Small intestine (tissue), 7 donors: ENCODE measurements at regions not wholly inside any gene's neighbourhood (a gene's known extent, or its start where the extent isn't known, plus 50 kb on each side); places are given as distances from the start of the nearest gene placed in this dataset.

Source experiments
- DNase-seq, 2 donors: peaks; one replicate each; pipeline versions ENCODE4 v3.0.0 to v3.0.0-alpha.2; 2013
- FAIRE-seq: peaks from 2 replicates; lab custom pipeline; 2012; peaks lifted over from hg19 to GRCh38; lab: Jason Lieb, UNC
- H3K27ac ChIP-seq, 3 donors: one replicate each; pipeline ENCODE4 v1.5.1; 2013; ENCODE audit warnings: low read length in 2 of 3, mild to moderate bottlenecking in 2 of 3, control low read depth in 1 of 3, inconsistent platforms in 1 of 3, low read depth in 1 of 3, moderate library complexity in 1 of 3
- H3K27me3 ChIP-seq, 3 donors: one replicate each; pipeline ENCODE4 v1.6.1; 2013; ENCODE audit warnings: low read length in 3 of 3, inconsistent platforms in 1 of 3; ENCODE audit not compliant: control insufficient read depth in 3 of 3, insufficient read depth in 3 of 3
- H3K36me3 ChIP-seq, 3 donors: one replicate each; pipeline ENCODE4 v1.6.1; 2013; ENCODE audit warnings: low read length in 3 of 3, inconsistent platforms in 1 of 3, low read depth in 1 of 3, mild to moderate bottlenecking in 1 of 3, moderate library complexity in 1 of 3; ENCODE audit not compliant: control insufficient read depth in 3 of 3, insufficient read depth in 2 of 3
- H3K4me1 ChIP-seq, 3 donors: one replicate each; pipeline ENCODE4 v1.6.1; 2013; ENCODE audit warnings: low read length in 2 of 3, inconsistent platforms in 1 of 3, low read depth in 1 of 3, mild to moderate bottlenecking in 1 of 3, moderate library complexity in 1 of 3; ENCODE audit not compliant: control insufficient read depth in 3 of 3, insufficient read depth in 2 of 3
- H3K4me3 ChIP-seq, 3 donors: one replicate each; pipeline ENCODE4 v1.5.1; 2013; ENCODE audit warnings: low read length in 3 of 3, control low read depth in 1 of 3, inconsistent platforms in 1 of 3, low read depth in 1 of 3, mild to moderate bottlenecking in 1 of 3, moderate library complexity in 1 of 3
- H3K9me3 ChIP-seq, 2 donors: one replicate each; pipeline ENCODE4 v1.6.1; 2013; ENCODE audit warnings: low read depth in 1 of 2, low read length in 1 of 2; ENCODE audit not compliant: control insufficient read depth in 2 of 2, insufficient read depth in 1 of 2
- WGBS, 3 donors: extraction: QIAGEN DNeasy Blood & Tissue Kit; methylation state at CpG; one replicate each; pipeline ENCODE4 v1.1.7; 2013; 5-methylcytosine and 5-hydroxymethylcytosine counted together
- donor health status: healthy with polysubstance abuse.
- donor health status: control.
- donor health status: control.
- donor health status: Bipolar disorder and iron deficiency.
- donor health status: healthy.

DNA sequence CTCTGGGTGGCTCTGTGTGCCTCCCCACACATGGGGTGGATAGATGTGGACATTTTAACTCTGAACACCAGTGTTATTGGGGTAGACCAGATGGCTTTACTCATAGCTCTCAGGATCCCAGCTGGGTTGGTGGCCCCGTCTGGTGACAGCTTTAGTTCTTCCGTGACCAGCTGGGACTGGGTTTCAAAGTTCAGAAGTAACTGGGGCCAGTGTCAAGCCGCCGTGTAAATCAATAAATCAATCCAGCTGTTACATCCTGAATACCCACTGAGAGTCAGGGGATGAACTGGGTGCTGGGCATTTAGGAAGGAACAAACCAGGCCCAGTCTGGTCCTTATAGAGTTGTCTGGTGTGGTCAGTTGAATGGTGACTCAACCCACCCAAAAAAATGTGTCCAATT is 269.4 kb downstream of the CTTN start:
- Histone ChIP-seq H3K27ac (no peak overlapping the region), H3K9me3 (no peaks in the 10 kb centered on the region), H3K4me1 (peaks cover 0 to 14% (median 0%) of the 10 kb centered on the region in 3 donors), H3K4me3 (no peak overlapping the region), H3K36me3 (peaks cover 0 to 30% (median 0%) of the 10 kb centered on the region in 3 donors), H3K27me3 (peaks cover 0 to 10% (median 0%) of the 10 kb centered on the region in 3 donors)
- peak; percentile 25 to 29 for DNase-seq
- no peak for FAIRE-seq
- WGBS, 3 donors, result 29 to 47% (median 46%) methylated on average over 4 of the region's 4 CpGs

DNA sequence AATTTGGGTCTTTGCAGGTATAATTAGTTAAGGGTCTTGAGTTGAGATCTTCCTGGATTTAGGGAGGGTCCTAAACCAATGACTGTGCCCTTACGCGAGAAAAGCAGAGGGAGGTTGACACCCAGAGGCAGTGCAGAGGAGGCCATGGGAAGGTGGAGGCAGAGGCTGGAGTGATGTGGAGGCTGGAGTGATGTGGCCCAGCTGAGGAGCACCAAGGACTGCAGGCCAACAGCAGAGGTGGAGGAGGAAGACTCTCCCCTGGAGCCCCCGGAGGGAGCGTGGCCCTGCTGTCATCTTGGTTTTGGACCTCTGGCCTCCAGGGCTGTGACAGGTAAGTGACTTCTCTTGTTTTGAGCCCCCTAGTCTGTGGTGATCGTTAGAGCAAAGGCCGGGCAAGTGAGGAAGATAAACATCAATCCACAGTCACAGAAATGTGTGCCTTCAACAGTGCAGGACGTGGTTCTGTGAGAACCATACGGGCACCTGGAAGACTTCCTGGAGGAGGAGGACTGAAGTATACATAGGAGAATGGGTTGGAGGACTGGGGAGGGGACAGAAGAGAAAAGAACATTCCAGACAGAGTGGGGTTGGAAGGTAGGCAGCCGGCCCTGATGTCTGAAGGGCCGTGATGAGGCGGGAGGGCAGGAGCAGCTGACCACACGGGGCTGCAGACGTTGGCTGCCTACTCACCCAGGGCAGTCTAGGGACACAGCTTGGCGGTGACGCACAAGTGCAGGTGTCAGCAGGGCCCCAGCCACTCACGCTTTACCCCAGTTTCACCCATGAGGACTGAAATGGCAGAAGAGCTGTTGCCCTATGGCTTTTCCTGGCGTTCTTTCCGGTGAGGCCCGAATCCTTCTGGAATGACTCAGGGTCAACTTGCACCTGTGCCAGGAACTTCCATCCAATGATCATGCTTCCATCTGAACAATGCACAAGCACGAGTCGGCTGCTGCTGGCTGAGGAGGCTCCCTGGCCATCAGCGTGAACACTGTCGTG is 270.2 kb downstream of the CTTN start:
- DNase-seq (no peak), FAIRE-seq (no peak)
- Histone ChIP-seq H3K9me3 (no peaks in the 10 kb centered on the region), H3K27ac (no peak overlapping the region), H3K4me3 (no peak overlapping the region), H3K27me3 (peaks cover 0 to 3% (median 0%) of the 10 kb centered on the region in 3 donors), H3K4me1 (peaks cover 0 to 14% (median 0%) of the 10 kb centered on the region in 3 donors), H3K36me3 (peaks cover 0 to 29% (median 0%) of the 10 kb centered on the region in 3 donors)
- WGBS, 3 donors, result 85 to 91% (median 87%) methylated on average over 23 of the region's 23 CpGs

GRCh38 chr11:70669281-70669680 is 271.0 kb downstream of the CTTN start:
- no peak for FAIRE-seq

GRCh38 chr11:70669871-70670675 is 271.7 kb downstream of the CTTN start:
- Histone ChIP-seq H3K4me3 (no peak overlapping the region), H3K4me1 (peaks cover 0 to 14% (median 0%) of the 10 kb centered on the region in 3 donors), H3K27ac (no peak overlapping the region), H3K27me3 (no peaks in the 10 kb centered on the region), H3K36me3 (peaks cover 0 to 31% (median 0%) of the 10 kb centered on the region in 3 donors), H3K9me3 (no peaks in the 10 kb centered on the region)
- 75 to 83% (median 79%) methylated on average over 24 to 25 of the region's 25 CpGs for WGBS, 3 donors
- DNase-seq (peak in 1 of 2 donors; percentile 44), FAIRE-seq (no peak)

More at GRCh38 chr11:70669281-70669680, 271.0 kb downstream of the CTTN start:
- H3K36me3 ChIP-seq, result peaks cover 0 to 29% (median 0%) of the 10 kb centered on the region in 3 donors
- no peak for DNase-seq
- H3K9me3 ChIP-seq, result no peaks in the 10 kb centered on the region
- no peak overlapping the region for H3K4me3 ChIP-seq
- no peaks in the 10 kb centered on the region for H3K27me3 ChIP-seq
- peaks cover 0 to 14% (median 0%) of the 10 kb centered on the region in 3 donors for H3K4me1 ChIP-seq
- 89 to 92% (median 89%) methylated on average over 13 of the region's 13 CpGs for WGBS, 3 donors
- H3K27ac ChIP-seq, result no peak overlapping the region

DNA sequence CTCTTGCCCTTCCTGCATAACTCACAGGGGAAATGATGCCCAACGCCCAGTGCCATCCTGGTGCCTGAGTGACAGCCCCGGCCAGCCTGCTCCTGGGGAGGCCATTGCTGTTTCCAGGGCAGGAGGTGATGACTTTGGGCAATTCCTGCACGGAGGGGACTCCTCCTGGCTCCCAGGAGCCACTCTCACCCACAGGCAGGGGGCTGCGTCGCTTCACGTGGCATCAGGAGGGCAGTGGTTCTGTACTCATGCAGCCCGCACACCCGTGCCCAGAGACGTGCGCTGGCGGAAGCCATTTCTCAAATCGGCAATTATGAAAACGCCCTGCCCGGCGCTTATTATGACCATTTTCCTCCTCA is 272.3 kb downstream of the CTTN start:
- Histone ChIP-seq H3K27me3 (no peaks in the 10 kb centered on the region), H3K27ac (no peak overlapping the region), H3K4me3 (no peak overlapping the region), H3K36me3 (peaks cover 0 to 31% (median 0%) of the 10 kb centered on the region in 3 donors), H3K4me1 (peaks cover 0 to 14% (median 0%) of the 10 kb centered on the region in 3 donors), H3K9me3 (no peaks in the 10 kb centered on the region)
- 83 to 92% (median 89%) methylated on average over 15 of the region's 15 CpGs for WGBS, 3 donors
- FAIRE-seq (no peak), DNase-seq (no peak)

DNA sequence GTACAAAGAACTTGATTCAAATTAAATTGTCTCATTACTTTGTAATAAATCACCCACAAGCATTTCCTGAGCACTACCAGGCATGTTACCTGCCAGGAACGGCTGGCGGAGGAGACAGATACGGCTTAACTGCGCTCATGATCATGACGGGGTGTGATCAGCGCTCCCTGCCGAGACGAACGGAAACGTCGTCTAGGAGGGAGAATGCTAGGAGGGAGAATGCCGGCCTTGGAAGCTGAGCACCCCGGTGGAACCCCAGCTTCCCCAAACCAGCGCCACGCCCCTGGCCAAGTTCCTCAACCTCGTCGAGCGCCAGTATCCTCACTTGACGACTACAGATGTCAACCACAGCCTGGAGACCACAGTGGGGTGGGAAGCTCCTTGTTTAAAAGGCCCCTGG is 272.8 kb downstream of the CTTN start:
- H3K4me1 ChIP-seq, result peaks cover 0 to 14% (median 0%) of the 10 kb centered on the region in 3 donors
- H3K36me3 ChIP-seq, result peaks cover 0 to 32% (median 0%) of the 10 kb centered on the region in 3 donors
- no peak for FAIRE-seq
- DNase-seq, result no peak
- WGBS, 3 donors, result 42 to 70% (median 67%) methylated on average over 19 of the region's 19 CpGs
- no peaks in the 10 kb centered on the region for H3K9me3 ChIP-seq
- H3K27me3 ChIP-seq, result no peaks in the 10 kb centered on the region
- no peak overlapping the region for H3K27ac ChIP-seq
- H3K4me3 ChIP-seq, result no peak overlapping the region

GRCh38 chr11:70671611-70672010 is 273.3 kb downstream of the CTTN start:
- FAIRE-seq, result no peak

More at GRCh38 chr11:70671611-70672010, 273.3 kb downstream of the CTTN start:
- Histone ChIP-seq H3K9me3 (no peaks in the 10 kb centered on the region), H3K4me1 (peaks cover 0 to 14% (median 0%) of the 10 kb centered on the region in 3 donors), H3K36me3 (peaks cover 0 to 29% (median 0%) of the 10 kb centered on the region in 3 donors), H3K27ac (no peak overlapping the region), H3K27me3 (no peaks in the 10 kb centered on the region), H3K4me3 (no peak overlapping the region)
- DNase-seq, result no peak
- WGBS, 3 donors, result 64 to 70% (median 68%) methylated on average over 5 of the region's 5 CpGs
